Gastroesophageal sphincter (tissue), 3 donors: ENCODE measurements at regions not wholly inside any gene's neighbourhood (a gene's known extent, or its start where the extent isn't known, plus 50 kb on each side); places are given as distances from the start of the nearest gene placed in this dataset.

ENCODE experiments used
- POLR2A ChIP-seq, 2 donors: fragments of 450-650 bp; IDR thresholded peaks; one replicate each; pipeline ENCODE4 v1.6.1; 2017; ENCODE audit warnings: antibody characterized with exemption in 2 of 2, mild to moderate bottlenecking in 2 of 2, moderate library complexity in 1 of 2
- POLR2AphosphoS5 ChIP-seq: sonication (generic); formaldehyde crosslinking; IDR thresholded peaks from one replicate; pipeline ENCODE4 v1.6.1; 2017; ENCODE audit warnings: antibody characterized with exemption
- TF ChIP-seq, protein P1 (sequence below), 4 experiments: fragments of 200-600 bp in 2 of 4; fragments of 450-650 bp in 2 of 4; sonication (generic) in 1 of 4; IDR thresholded peaks; one replicate each; pipeline ENCODE4 v1.5.1; 2017 to 2019; ENCODE audit warnings: antibody characterized with exemption in 4 of 4, mild to moderate bottlenecking in 2 of 4, moderate library complexity in 2 of 4

DNA sequence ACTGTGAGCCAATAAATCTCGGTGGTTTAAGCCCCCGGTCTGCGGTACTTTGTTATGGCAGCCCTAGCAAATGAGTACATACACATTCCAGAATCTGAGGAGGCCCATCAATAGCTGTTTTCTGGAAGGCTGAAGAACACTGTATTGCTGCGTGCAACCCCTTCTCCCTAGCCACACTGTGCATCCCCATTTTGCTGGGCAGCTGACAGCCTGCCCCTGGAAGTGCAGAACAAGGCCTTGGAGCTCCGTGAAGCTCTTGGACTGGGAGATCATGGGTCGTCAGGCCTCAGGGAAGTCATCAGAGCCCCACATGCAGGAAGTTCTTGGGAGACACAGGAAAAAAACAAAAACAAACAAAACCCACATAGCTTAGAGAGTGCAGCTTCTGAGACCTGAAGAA, 90.6 kb upstream of the ST6GAL2 start:
- TF ChIP-seq, protein P1, sequence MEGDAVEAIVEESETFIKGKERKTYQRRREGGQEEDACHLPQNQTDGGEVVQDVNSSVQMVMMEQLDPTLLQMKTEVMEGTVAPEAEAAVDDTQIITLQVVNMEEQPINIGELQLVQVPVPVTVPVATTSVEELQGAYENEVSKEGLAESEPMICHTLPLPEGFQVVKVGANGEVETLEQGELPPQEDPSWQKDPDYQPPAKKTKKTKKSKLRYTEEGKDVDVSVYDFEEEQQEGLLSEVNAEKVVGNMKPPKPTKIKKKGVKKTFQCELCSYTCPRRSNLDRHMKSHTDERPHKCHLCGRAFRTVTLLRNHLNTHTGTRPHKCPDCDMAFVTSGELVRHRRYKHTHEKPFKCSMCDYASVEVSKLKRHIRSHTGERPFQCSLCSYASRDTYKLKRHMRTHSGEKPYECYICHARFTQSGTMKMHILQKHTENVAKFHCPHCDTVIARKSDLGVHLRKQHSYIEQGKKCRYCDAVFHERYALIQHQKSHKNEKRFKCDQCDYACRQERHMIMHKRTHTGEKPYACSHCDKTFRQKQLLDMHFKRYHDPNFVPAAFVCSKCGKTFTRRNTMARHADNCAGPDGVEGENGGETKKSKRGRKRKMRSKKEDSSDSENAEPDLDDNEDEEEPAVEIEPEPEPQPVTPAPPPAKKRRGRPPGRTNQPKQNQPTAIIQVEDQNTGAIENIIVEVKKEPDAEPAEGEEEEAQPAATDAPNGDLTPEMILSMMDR (IDR thresholded peaks at IDR 0.05) = no peak
- TF ChIP-seq POLR2AphosphoS5 (no peak), POLR2A (IDR thresholded peaks at IDR 0.05) (no peak)
